Neural progenitor cell (in vitro differentiated cells): ENCODE measurements at regions not wholly inside any gene's neighbourhood (a gene's known extent, or its start where the extent isn't known, plus 50 kb on each side); places are given as distances from the start of the nearest gene placed in this dataset.

Experiments
- EZH2 ChIP-seq: fragments of 200-600 bp; sonication (generic); IDR thresholded peaks from 2 replicates; pipeline ENCODE4 v1.6.1; 2017; ENCODE audit warnings: antibody characterized with exemption, mild to moderate bottlenecking, moderate library complexity
- TF ChIP-seq, protein P1 (sequence below): fragments of 200-600 bp; sonication (generic); IDR thresholded peaks from 2 replicates; pipeline ENCODE4 v1.5.1; 2017; ENCODE audit warnings: antibody characterized with exemption, mild to moderate bottlenecking

DNA sequence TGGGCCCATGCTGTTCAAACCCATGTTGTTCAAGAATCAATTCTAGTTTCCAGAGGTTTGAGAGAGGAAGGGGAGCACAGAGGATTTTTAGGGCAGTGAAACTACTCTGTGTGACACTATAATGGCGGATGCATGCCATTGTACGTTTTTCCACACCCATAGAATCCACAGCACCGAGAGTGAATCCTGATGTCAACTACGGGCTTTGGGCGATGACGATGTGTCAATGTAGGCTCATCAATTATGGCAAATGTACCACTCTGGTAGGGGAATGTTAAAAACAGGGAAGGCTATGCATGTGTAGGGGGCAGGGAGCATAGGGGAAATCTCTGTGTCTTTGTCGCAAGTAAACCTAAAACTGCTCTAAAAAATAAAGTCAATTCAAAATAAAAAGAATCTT lies 70.7 kb upstream of the UBAC2 start:
- TF ChIP-seq, protein P1, sequence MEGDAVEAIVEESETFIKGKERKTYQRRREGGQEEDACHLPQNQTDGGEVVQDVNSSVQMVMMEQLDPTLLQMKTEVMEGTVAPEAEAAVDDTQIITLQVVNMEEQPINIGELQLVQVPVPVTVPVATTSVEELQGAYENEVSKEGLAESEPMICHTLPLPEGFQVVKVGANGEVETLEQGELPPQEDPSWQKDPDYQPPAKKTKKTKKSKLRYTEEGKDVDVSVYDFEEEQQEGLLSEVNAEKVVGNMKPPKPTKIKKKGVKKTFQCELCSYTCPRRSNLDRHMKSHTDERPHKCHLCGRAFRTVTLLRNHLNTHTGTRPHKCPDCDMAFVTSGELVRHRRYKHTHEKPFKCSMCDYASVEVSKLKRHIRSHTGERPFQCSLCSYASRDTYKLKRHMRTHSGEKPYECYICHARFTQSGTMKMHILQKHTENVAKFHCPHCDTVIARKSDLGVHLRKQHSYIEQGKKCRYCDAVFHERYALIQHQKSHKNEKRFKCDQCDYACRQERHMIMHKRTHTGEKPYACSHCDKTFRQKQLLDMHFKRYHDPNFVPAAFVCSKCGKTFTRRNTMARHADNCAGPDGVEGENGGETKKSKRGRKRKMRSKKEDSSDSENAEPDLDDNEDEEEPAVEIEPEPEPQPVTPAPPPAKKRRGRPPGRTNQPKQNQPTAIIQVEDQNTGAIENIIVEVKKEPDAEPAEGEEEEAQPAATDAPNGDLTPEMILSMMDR = no peak
- no peak for TF ChIP-seq EZH2
